WTC11 (cell line): ENCODE measurements at regions not wholly inside any gene's neighbourhood (a gene's known extent, or its start where the extent isn't known, plus 50 kb on each side); places are given as distances from the start of the nearest gene placed in this dataset.

ENCODE experiments used
- ATAC-seq: fragments of 200-7000 bp; cut with Tn5 transposase; 2 replicates; pipeline ENCODE4 v1.10.0; 2021; ENCODE audit warnings: mild to moderate bottlenecking, moderate library complexity
- CTCF ChIA-PET: fragments of 300-600 bp; sonication (Branson Sonifier 250); formaldehyde crosslinking; loops from one replicate; lab custom pipeline; 2021; ENCODE audit warnings: antibody characterized with exemption; lab: Charles Lee
- POLR2A ChIA-PET: fragments of 350-600 bp; sonication (Branson Sonifier 250); formaldehyde crosslinking; loops from one replicate; lab custom pipeline; 2021; ENCODE audit warnings: antibody characterized with exemption; lab: Charles Lee
- DNase-seq: peaks from one replicate; pipeline ENCODE4 v3.0.0; 2021; ENCODE audit warnings: low spot score
- H3K27ac Mint-ChIP-seq: 2 replicates; pipeline ENCODE4 v1.8.0; 2021; ENCODE audit warnings: mixed read lengths
- H3K27me3 Mint-ChIP-seq: 2 replicates; pipeline ENCODE4 v1.8.0; 2021; ENCODE audit warnings: low read depth, mild to moderate bottlenecking, moderate library complexity, mixed read lengths
- H3K36me3 Mint-ChIP-seq: 2 replicates; pipeline ENCODE4 v1.8.0; 2021; ENCODE audit warnings: mixed read lengths
- H3K4me1 Mint-ChIP-seq: 2 replicates; pipeline ENCODE4 v1.8.0; 2022; ENCODE audit warnings: mixed read lengths
- H3K4me3 Mint-ChIP-seq: 2 replicates; pipeline ENCODE4 v1.8.0; 2021; ENCODE audit warnings: mild to moderate bottlenecking, moderate library complexity, mixed read lengths
- H3K9me3 Mint-ChIP-seq: 2 replicates; pipeline ENCODE4 v1.8.0; 2021; ENCODE audit warnings: mixed read lengths
- AFF4 ChIP-seq: sonication (generic); formaldehyde crosslinking; IDR thresholded peaks from 2 replicates; pipeline ENCODE4 v1.8.1; 2023; ENCODE audit warnings: mild to moderate bottlenecking, missing genetic modification reagents, borderline replicate concordance
- ATF3 ChIP-seq: sonication (generic); formaldehyde crosslinking; conservative IDR thresholded peaks from 2 replicates; pipeline ENCODE4 v1.8.1; 2022; ENCODE audit warnings: mild to moderate bottlenecking, missing genetic modification reagents
- CDX4 ChIP-seq: fragments of 250-450 bp; sonication (Bioruptor Pico); IDR thresholded peaks from 2 replicates; pipeline ENCODE4 v1.9.0; 2021; ENCODE audit warnings: moderate library complexity, mild to moderate bottlenecking, inconsistent platforms, borderline replicate concordance
- CREM ChIP-seq: sonication (generic); formaldehyde crosslinking; IDR thresholded peaks from 2 replicates; pipeline ENCODE4 v1.8.1; 2022; ENCODE audit warnings: mild to moderate bottlenecking, missing genetic modification reagents, moderate library complexity
- CTCF ChIP-seq: fragments of 200-600 bp; IDR thresholded peaks from 2 replicates; pipeline ENCODE4 v1.8.0; 2022; ENCODE audit warnings: antibody characterized with exemption
- EMX1 ChIP-seq: fragments of 250-450 bp; sonication (Bioruptor Pico); IDR thresholded peaks from 2 replicates; pipeline ENCODE4 v1.8.0; 2021; ENCODE audit warnings: mild to moderate bottlenecking
- ETV6 ChIP-seq: sonication (generic); formaldehyde crosslinking; IDR thresholded peaks from 2 replicates; pipeline ENCODE4 v1.8.1; 2022; ENCODE audit warnings: mild to moderate bottlenecking, missing genetic modification reagents
- GTF2I ChIP-seq: fragments of 250-450 bp; sonication (Bioruptor Pico); conservative IDR thresholded peaks from 2 replicates; pipeline ENCODE4 v1.4.0; 2021; ENCODE audit warnings: mild to moderate bottlenecking
- IRF2 ChIP-seq: sonication (generic); formaldehyde crosslinking; IDR thresholded peaks from 2 replicates; pipeline ENCODE4 v1.8.0; 2022; ENCODE audit warnings: low read depth, missing genetic modification reagents, borderline replicate concordance
- JUN ChIP-seq: sonication (generic); formaldehyde crosslinking; IDR thresholded peaks from 2 replicates; pipeline ENCODE4 v1.8.0; 2023; ENCODE audit warnings: mild to moderate bottlenecking, missing genetic modification reagents
- MYBL2 ChIP-seq: sonication (generic); formaldehyde crosslinking; IDR thresholded peaks from 2 replicates; pipeline ENCODE4 v1.8.1; 2023; ENCODE audit warnings: mild to moderate bottlenecking, moderate library complexity, missing genetic modification reagents
- NFATC4 ChIP-seq: fragments of 250-450 bp; sonication (Bioruptor Pico); IDR thresholded peaks from 2 replicates; pipeline ENCODE4 v1.9.0; 2021; ENCODE audit warnings: mild to moderate bottlenecking
- STAT6 ChIP-seq: sonication (generic); formaldehyde crosslinking; conservative IDR thresholded peaks from 2 replicates; pipeline ENCODE4 v1.8.1; 2023; ENCODE audit warnings: mild to moderate bottlenecking, low read depth, missing genetic modification reagents, moderate library complexity
- TP53 ChIP-seq: sonication (generic); formaldehyde crosslinking; IDR thresholded peaks from 2 replicates; pipeline ENCODE4 v1.8.1; 2023; ENCODE audit warnings: mild to moderate bottlenecking, missing genetic modification reagents
- USF2 ChIP-seq: sonication (generic); formaldehyde crosslinking; IDR thresholded peaks from 2 replicates; pipeline ENCODE4 v1.8.1; 2023; ENCODE audit warnings: mild to moderate bottlenecking, missing genetic modification reagents, moderate library complexity
- ZMAT4 ChIP-seq: fragments of 250-450 bp; sonication (Bioruptor Pico); IDR thresholded peaks from 2 replicates; pipeline ENCODE4 v1.9.0; 2021; ENCODE audit warnings: mild to moderate bottlenecking
- ZNF121 ChIP-seq: sonication (generic); formaldehyde crosslinking; IDR thresholded peaks from 2 replicates; pipeline ENCODE4 v1.8.0; 2023; ENCODE audit warnings: missing genetic modification reagents
- ZNF138 ChIP-seq: sonication (generic); formaldehyde crosslinking; conservative IDR thresholded peaks from 2 replicates; pipeline ENCODE4 v1.8.1; 2022; ENCODE audit warnings: mild to moderate bottlenecking, moderate library complexity, missing genetic modification reagents
- ZNF396 ChIP-seq: fragments of 250-450 bp; sonication (Bioruptor Pico); IDR thresholded peaks from 2 replicates; pipeline ENCODE4 v1.8.0; 2021; ENCODE audit warnings: mild to moderate bottlenecking, moderate library complexity, borderline replicate concordance
- ZNF416 ChIP-seq: fragments of 250-450 bp; sonication (Bioruptor Pico); IDR thresholded peaks from 2 replicates; pipeline ENCODE4 v1.9.0; 2021; ENCODE audit warnings: mild to moderate bottlenecking, inconsistent platforms
- ZNF423 ChIP-seq: fragments of 250-450 bp; sonication (Bioruptor Pico); IDR thresholded peaks from 2 replicates; pipeline ENCODE4 v2.1.2; 2022; ENCODE audit warnings: mild to moderate bottlenecking, moderate library complexity
- ZNF425 ChIP-seq: fragments of 250-450 bp; sonication (Bioruptor Pico); conservative IDR thresholded peaks from 2 replicates; pipeline ENCODE4 v1.9.0; 2021; ENCODE audit warnings: mild to moderate bottlenecking

GRCh38 chr6:134702279-134702678 is 247.6 kb downstream of the ALDH8A1 start:
- TF ChIP-seq ZNF138 (CRISPR knock-in tag), result no peak
- no peak for TF ChIP-seq ZNF416 (CRISPR knock-in tag)
- TF ChIP-seq ATF3, result no peak
- no peak for TF ChIP-seq ETV6 (CRISPR knock-in tag)
- TF ChIP-seq GTF2I (CRISPR knock-in tag), result no peak
- no peak for TF ChIP-seq JUN (CRISPR knock-in tag)
- no peak for TF ChIP-seq TP53 (CRISPR knock-in tag)
- TF ChIP-seq ZNF425 (CRISPR knock-in tag), result no peak
- TF ChIP-seq ZNF396, result no peak
- no peak for TF ChIP-seq CTCF
- no peak for TF ChIP-seq ZNF423 (CRISPR knock-in tag)
- TF ChIP-seq USF2, result no peak
- no peak for TF ChIP-seq ZNF121 (CRISPR knock-in tag)
- no peak for ATAC-seq
- Mint-ChIP-seq H3K36me3 (no peaks in the 10 kb centered on the region; the same call in 1 of the 2 replicates), H3K27me3 (no peaks in the 10 kb centered on the region), H3K4me3 (no peak overlapping the region), H3K4me1 (peaks cover 23% of the 10 kb centered on the region), H3K9me3 (peaks cover 10% of the 10 kb centered on the region), H3K27ac (no peak overlapping the region)
- DNase-seq, result no peak
- ChIA-PET CTCF (interaction anchor here (1.2 kb wide), 1 partner anchor 578 kb away, joined by 3 read pairs; no protein-coding TSS in a partner anchor), POLR2A (no interaction called here)

GRCh38 chr6:134701301-134701700 is 248.6 kb downstream of the ALDH8A1 start:
- no peaks in the 10 kb centered on the region; the same call in 1 of the 2 replicates for H3K36me3 Mint-ChIP-seq
- H3K9me3 Mint-ChIP-seq, result peaks cover 10% of the 10 kb centered on the region
- ChIA-PET POLR2A (no interaction called here), CTCF (interaction anchor here (0.5 to 1.2 kb wide), 2 partner anchors 10 to 577 kb away, joined by 3 to 4 read pairs; no protein-coding TSS in a partner anchor)
- no peak for DNase-seq
- no peak overlapping the region for H3K27ac Mint-ChIP-seq
- no peak overlapping the region for H3K4me3 Mint-ChIP-seq
- TF ChIP-seq IRF2 (CRISPR knock-in tag) (no peak), STAT6 (CRISPR knock-in tag) (no peak), MYBL2 (CRISPR knock-in tag) (no peak), CREM (no peak), NFATC4 (CRISPR knock-in tag) (no peak), ZMAT4 (CRISPR knock-in tag) (no peak), JUN (CRISPR knock-in tag) (no peak), AFF4 (CRISPR knock-in tag) (no peak), EMX1 (CRISPR knock-in tag) (no peak), ZNF396 (no peak), CDX4 (no peak)
- no peaks in the 10 kb centered on the region for H3K27me3 Mint-ChIP-seq
- ATAC-seq, result no peak
- peaks cover 13% of the 10 kb centered on the region for H3K4me1 Mint-ChIP-seq
